ENCODE measurements at regions not wholly inside any gene's neighbourhood (a gene's known extent, or its start where the extent isn't known, plus 50 kb on each side); places are given as distances from the start of the nearest gene placed in this dataset.

DNA sequence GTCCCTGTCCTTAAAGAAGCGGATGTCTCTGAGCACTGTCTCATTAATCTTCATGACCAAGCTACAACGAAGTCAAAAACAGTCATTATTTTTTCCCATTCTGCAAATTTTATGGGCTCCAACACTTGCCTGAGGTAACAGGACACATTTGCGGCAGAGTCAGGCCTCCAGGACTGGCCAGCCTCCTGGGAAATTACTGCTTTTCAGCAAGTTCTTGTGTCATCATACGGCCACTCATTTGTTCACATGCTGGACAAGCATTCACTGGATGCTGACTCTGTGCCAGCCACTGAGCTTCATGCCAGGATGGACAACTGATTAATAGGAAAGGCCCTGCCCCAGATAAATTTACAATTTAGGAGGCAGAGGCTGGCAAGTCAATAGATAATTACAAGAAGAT lies 305.7 kb downstream of the ACTL7B start:
- H3K9me3 Mint-ChIP-seq, result no peaks in the 10 kb centered on the region
- H3K36me3 Mint-ChIP-seq (ENCODE audit: low read depth), result no peaks in the 10 kb centered on the region
- no peaks in the 10 kb centered on the region for H3K4me1 Mint-ChIP-seq (ENCODE audit: low read depth)
- intact Hi-C loops (cut with micrococcal nuclease), result no loop called here
- H3K4me3 Mint-ChIP-seq, result no peak overlapping the region
- no peaks in the 10 kb centered on the region for H3K27me3 Mint-ChIP-seq (ENCODE audit: insufficient read depth)
- no peak overlapping the region for H3K27ac Mint-ChIP-seq
- no peak for DNase-seq (ENCODE audit: low spot score)

DNA sequence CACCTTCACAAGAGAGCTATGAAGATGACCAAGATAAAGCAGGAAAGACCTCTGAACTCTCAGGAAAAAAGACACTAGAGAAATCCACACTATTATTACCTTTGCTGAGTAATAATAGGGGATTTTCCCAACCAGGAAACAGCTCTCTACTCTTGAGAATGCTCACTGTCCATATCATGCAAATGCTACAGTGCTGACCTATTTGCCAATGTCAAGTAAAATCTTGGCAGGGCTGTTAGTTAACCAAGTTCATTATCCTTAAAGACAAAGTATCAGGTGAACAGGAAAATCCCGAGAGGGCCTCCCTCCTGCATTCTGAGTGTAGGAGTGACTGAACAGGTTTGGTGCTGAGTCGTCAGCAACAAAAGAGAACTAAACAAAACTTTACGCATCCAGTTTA lies 306.6 kb downstream of the ACTL7B start:
- H3K4me1 Mint-ChIP-seq (ENCODE audit: low read depth), result no peaks in the 10 kb centered on the region
- no peak overlapping the region for H3K4me3 Mint-ChIP-seq
- no peak overlapping the region for H3K27ac Mint-ChIP-seq
- H3K36me3 Mint-ChIP-seq (ENCODE audit: low read depth), result no peaks in the 10 kb centered on the region
- DNase-seq (ENCODE audit: low spot score), result no peak
- no peaks in the 10 kb centered on the region for H3K9me3 Mint-ChIP-seq
- intact Hi-C loops (cut with micrococcal nuclease), result no loop called here
- H3K27me3 Mint-ChIP-seq (ENCODE audit: insufficient read depth), result no peaks in the 10 kb centered on the region

DNA sequence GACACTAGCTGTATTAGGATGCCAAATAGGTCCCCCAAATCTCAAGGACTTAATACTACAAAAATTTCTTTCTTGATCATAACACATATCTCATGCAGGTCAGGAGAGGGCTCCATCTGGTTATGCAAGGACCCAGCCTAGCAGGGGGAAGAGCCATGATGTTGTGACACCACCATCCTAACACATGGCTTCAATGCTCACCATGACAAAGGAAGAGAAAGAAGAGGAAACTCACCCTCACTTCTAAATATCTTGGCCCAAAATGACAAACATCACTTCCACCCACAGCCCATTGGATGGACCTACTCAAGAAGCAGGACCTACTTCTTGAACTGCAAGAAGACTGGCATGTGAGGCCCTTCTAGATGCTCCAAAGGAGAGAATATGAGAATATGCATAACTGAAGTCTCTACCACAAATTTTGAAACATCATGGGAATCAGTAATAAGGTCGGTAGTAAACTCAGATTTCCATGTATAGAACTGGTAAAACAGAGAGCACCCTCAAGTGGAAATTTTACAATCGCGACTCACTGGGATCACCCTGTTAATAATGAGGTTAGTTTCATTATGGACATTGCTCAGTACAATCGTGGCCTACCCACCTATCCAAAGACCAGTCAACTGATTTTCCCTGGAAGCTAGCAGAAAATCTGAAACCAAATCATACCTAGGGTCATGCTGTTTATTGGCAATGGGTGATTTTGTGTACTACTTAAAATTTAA lies 308.2 kb downstream of the ACTL7B start:
- no peak for DNase-seq (ENCODE audit: low spot score)
- no peak overlapping the region for H3K27ac Mint-ChIP-seq
- no peaks in the 10 kb centered on the region for H3K27me3 Mint-ChIP-seq (ENCODE audit: insufficient read depth)
- no peaks in the 10 kb centered on the region for H3K4me1 Mint-ChIP-seq (ENCODE audit: low read depth)
- intact Hi-C loops (cut with micrococcal nuclease), result no loop called here
- H3K36me3 Mint-ChIP-seq (ENCODE audit: low read depth), result no peaks in the 10 kb centered on the region
- H3K4me3 Mint-ChIP-seq, result no peak overlapping the region
- no peaks in the 10 kb centered on the region for H3K9me3 Mint-ChIP-seq

GRCh38 chr9:108546215-108546614 lies 309.6 kb downstream of the ACTL7B start:
- intact Hi-C loops (cut with micrococcal nuclease), result no loop called here
- Mint-ChIP-seq H3K27ac (no peak overlapping the region), H3K4me3 (no peak overlapping the region), H3K4me1 (ENCODE audit: low read depth) (no peaks in the 10 kb centered on the region), H3K9me3 (no peaks in the 10 kb centered on the region), H3K36me3 (ENCODE audit: low read depth) (no peaks in the 10 kb centered on the region), H3K27me3 (ENCODE audit: insufficient read depth) (no peaks in the 10 kb centered on the region)
- no peak for DNase-seq (ENCODE audit: low spot score)

DNA sequence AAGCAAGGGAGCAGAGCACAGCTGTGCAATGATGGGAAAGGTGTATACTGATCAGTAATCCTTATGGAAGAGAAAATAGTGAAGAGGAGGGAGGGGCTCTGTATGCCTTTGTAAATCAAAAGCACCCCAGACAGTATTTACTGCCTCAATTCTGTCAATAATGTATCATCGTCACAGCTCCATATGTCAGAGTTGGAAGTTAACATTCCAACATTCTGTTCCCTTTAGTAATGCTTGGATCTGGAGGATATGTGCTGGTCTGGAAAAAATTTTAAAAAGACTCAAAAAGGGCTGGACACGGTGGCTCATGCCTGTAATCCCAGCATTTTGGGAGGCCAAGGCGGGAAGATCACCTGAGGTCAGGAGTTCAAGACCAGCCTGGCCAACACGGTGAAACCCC lies 310.4 kb downstream of the ACTL7B start:
- intact Hi-C loops (cut with micrococcal nuclease), result no loop called here
- no peak overlapping the region for H3K4me3 Mint-ChIP-seq
- DNase-seq (ENCODE audit: low spot score), result no peak
- H3K36me3 Mint-ChIP-seq (ENCODE audit: low read depth), result no peaks in the 10 kb centered on the region
- no peaks in the 10 kb centered on the region for H3K4me1 Mint-ChIP-seq (ENCODE audit: low read depth)
- H3K27ac Mint-ChIP-seq, result no peak overlapping the region
- no peaks in the 10 kb centered on the region for H3K9me3 Mint-ChIP-seq
- H3K27me3 Mint-ChIP-seq (ENCODE audit: insufficient read depth), result no peaks in the 10 kb centered on the region

DNA sequence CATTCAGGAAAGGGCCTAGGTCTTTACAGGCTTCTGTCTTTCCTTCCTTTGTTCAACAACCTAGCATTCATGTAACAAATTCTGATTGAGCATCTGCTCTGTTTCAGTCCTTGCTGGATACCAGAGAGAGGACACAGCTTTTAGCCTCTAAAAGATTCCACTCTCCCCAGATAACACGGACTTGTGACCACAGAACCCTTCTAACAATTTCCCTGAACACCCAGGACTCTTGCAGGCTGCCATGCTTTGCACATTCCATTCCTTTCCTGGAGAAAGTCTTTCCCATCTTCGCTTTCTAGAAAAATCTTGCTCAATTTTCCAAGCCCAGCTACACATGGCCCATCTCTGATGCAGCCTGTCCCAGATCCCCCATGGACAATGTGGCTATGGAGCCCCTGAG lies 310.9 kb downstream of the ACTL7B start:
- no peaks in the 10 kb centered on the region for H3K27me3 Mint-ChIP-seq (ENCODE audit: insufficient read depth)
- no peaks in the 10 kb centered on the region for H3K36me3 Mint-ChIP-seq (ENCODE audit: low read depth)
- H3K27ac Mint-ChIP-seq, result no peak overlapping the region
- intact Hi-C loops (cut with micrococcal nuclease), result no loop called here
- H3K4me1 Mint-ChIP-seq (ENCODE audit: low read depth), result no peaks in the 10 kb centered on the region
- no peak for DNase-seq (ENCODE audit: low spot score)
- no peaks in the 10 kb centered on the region for H3K9me3 Mint-ChIP-seq
- H3K4me3 Mint-ChIP-seq, result no peak overlapping the region

GRCh38 chr9:108543251-108543778 lies 312.5 kb downstream of the ACTL7B start:
- intact Hi-C loops (cut with micrococcal nuclease), result no loop called here

DNA sequence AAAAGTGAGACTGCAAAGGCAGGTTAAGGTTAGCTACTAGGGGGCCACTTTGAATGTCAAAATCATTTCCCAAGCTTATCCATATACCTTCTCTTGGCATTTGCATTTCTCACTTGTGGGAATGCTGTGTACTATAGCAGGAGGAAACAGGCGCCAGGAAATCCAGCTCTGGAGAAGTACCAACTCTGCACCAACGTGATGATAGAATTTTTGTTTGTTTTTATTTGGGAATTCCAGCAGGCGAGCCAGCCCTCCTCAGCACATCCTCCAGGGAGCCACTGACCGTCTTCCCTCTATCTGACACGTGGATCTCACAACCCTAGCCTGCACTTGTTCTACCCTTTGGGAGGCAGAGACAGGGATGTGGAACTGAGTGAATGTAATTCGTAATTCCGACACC lies 318.0 kb downstream of the ACTL7B start:
- Mint-ChIP-seq H3K36me3 (ENCODE audit: low read depth) (no peaks in the 10 kb centered on the region), H3K4me1 (ENCODE audit: low read depth) (no peaks in the 10 kb centered on the region), H3K9me3 (no peaks in the 10 kb centered on the region), H3K27ac (no peak overlapping the region), H3K4me3 (no peak overlapping the region), H3K27me3 (ENCODE audit: insufficient read depth) (no peaks in the 10 kb centered on the region)
- DNase-seq (ENCODE audit: low spot score), result no peak
- intact Hi-C loops (cut with micrococcal nuclease), result no loop called here

More at GRCh38 chr9:108543251-108543778, 312.5 kb downstream of the ACTL7B start:
- no peaks in the 10 kb centered on the region for H3K27me3 Mint-ChIP-seq (ENCODE audit: insufficient read depth)
- H3K36me3 Mint-ChIP-seq (ENCODE audit: low read depth), result no peaks in the 10 kb centered on the region
- DNase-seq (ENCODE audit: low spot score), result no peak
- no peaks in the 10 kb centered on the region for H3K9me3 Mint-ChIP-seq
- no peaks in the 10 kb centered on the region for H3K4me1 Mint-ChIP-seq (ENCODE audit: low read depth)
- no peak overlapping the region for H3K27ac Mint-ChIP-seq
- H3K4me3 Mint-ChIP-seq, result no peak overlapping the region

DNA sequence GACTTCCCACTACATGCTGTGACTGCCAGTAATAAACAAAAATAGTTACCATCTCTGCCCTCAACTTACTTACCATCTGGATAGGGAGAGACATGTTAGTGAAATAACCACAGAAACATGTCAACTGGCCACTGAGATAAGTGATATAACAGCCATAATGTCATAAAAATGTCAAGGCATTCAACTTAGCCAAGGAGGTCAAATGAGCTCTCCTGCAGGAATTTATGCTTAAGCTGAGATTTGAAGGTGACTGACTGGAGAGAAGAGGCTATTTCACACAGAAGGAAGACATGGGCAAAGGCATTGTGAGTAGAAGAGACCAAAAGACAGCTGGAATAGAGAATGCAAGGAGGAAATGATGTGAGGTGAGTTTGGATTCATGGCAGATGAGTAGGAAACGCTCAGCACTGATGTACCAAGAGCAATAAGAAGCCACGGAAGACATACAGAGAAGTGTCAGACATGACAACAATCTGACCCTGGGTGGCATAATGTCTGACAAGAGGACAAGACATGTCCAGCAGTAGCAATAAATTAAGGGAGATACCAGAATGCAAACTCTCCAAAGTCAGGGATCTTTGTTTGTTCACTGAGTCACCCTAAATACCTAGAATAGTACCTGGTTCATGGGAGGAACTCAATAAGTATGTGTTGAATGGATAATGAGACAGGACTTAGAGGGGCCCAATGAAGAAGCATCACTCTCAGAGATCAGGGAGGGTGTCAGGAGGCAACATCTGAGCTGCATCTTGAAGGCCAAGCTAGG lies 318.8 kb downstream of the ACTL7B start:
- H3K27ac Mint-ChIP-seq, result no peak overlapping the region
- intact Hi-C loops (cut with micrococcal nuclease), result no loop called here
- H3K9me3 Mint-ChIP-seq, result no peaks in the 10 kb centered on the region
- H3K36me3 Mint-ChIP-seq (ENCODE audit: low read depth), result no peaks in the 10 kb centered on the region
- no peak for DNase-seq (ENCODE audit: low spot score)
- no peaks in the 10 kb centered on the region for H3K4me1 Mint-ChIP-seq (ENCODE audit: low read depth)
- no peak overlapping the region for H3K4me3 Mint-ChIP-seq
- H3K27me3 Mint-ChIP-seq (ENCODE audit: insufficient read depth), result no peaks in the 10 kb centered on the region

GRCh38 chr9:108535526-108535925 lies 320.3 kb downstream of the ACTL7B start:
- no peak overlapping the region for H3K27ac Mint-ChIP-seq
- intact Hi-C loops (cut with micrococcal nuclease), result no loop called here
- peaks cover 1% of the 10 kb centered on the region for H3K27me3 Mint-ChIP-seq (ENCODE audit: insufficient read depth)
- peaks cover 8% of the 10 kb centered on the region for H3K9me3 Mint-ChIP-seq
- no peaks in the 10 kb centered on the region for H3K36me3 Mint-ChIP-seq (ENCODE audit: low read depth)
- H3K4me1 Mint-ChIP-seq (ENCODE audit: low read depth), result no peaks in the 10 kb centered on the region
- no peak for DNase-seq (ENCODE audit: low spot score)
- H3K4me3 Mint-ChIP-seq, result no peak overlapping the region

- no peak overlapping the region for H3K4me3 Mint-ChIP-seq
- DNase-seq (ENCODE audit: low spot score), result no peak
- intact Hi-C loops (cut with micrococcal nuclease), result no loop called here
- H3K27me3 Mint-ChIP-seq (ENCODE audit: insufficient read depth), result peaks cover 1% of the 10 kb centered on the region
- H3K4me1 Mint-ChIP-seq (ENCODE audit: low read depth), result no peaks in the 10 kb centered on the region
- H3K9me3 Mint-ChIP-seq, result peaks cover 8% of the 10 kb centered on the region
- no peaks in the 10 kb centered on the region for H3K36me3 Mint-ChIP-seq (ENCODE audit: low read depth)
- H3K27ac Mint-ChIP-seq, result no peak overlapping the region
These were observed 321.0 kb downstream of the ACTL7B start for GRCh38 chr9:108534741-108535140.

DNA sequence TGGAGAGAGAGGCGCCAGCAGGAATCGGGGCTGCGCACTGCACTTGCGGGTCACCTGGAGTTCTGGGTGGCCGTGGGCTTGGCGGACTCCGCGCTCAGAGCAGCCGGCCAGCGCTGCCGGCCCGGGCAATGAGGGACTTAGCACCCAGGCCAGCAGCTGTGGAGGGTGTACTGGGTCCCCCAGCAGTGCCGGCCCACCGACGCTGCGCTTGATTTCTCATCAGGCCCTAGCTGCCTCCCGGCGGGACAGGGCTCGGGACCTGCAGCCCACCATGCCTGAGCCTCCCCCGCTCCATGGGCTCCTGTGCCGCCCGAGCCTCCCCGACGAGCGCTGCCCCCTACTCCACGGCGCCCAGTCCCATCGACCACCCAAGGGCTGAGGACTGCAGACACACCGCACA lies 325.6 kb downstream of the ACTL7B start:
- Mint-ChIP-seq H3K36me3 (ENCODE audit: low read depth) (no peaks in the 10 kb centered on the region), H3K4me3 (no peak overlapping the region), H3K27ac (no peak overlapping the region), H3K4me1 (ENCODE audit: low read depth) (no peaks in the 10 kb centered on the region), H3K27me3 (ENCODE audit: insufficient read depth) (peaks cover 1% of the 10 kb centered on the region), H3K9me3 (peaks cover 8% of the 10 kb centered on the region)
- no peak for DNase-seq (ENCODE audit: low spot score)
- intact Hi-C loops (cut with micrococcal nuclease), result no loop called here

DNA sequence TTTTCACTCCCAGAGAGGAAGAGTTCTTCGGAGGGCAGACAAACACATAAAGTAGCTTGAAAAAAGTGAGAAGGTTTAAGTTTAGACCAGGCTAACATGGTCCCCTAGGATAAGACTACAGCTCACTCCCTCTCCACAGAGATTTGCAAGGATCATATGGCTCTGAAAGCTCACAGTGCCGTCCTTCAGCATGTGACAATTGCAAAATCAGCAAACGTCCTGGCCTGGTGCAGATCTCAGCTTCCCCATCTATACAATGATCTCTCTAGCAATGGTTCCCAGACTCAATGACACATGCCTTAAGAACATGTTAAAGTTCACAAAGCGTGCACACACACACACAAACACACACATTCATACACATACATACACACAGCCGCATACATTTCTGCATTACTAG lies 327.6 kb downstream of the ACTL7B start:
- Mint-ChIP-seq H3K27ac (no peak overlapping the region), H3K27me3 (ENCODE audit: insufficient read depth) (peaks cover 1% of the 10 kb centered on the region), H3K36me3 (ENCODE audit: low read depth) (no peaks in the 10 kb centered on the region), H3K4me1 (ENCODE audit: low read depth) (no peaks in the 10 kb centered on the region), H3K4me3 (no peak overlapping the region), H3K9me3 (peaks cover 8% of the 10 kb centered on the region)
- DNase-seq (ENCODE audit: low spot score), result no peak
- intact Hi-C loops (cut with micrococcal nuclease), result no loop called here

Data from activated T-helper 1 cell treated with anti-CD3 and anti-CD28 coated beads, Interleukin-12 subunit alpha, Interleukin-12 subunit beta, Interleukin-2, Interleukin-4 antibody, amounts not matched to agents 30 ng/mL and 10 ng/mL and 1 ng/mL, durations not matched to agents 14 hours and 24 hours and 36 hours (primary cell).